ENCODE measurements at regions not wholly inside any gene's neighbourhood (a gene's known extent, or its start where the extent isn't known, plus 50 kb on each side); places are given as distances from the start of the nearest gene placed in this dataset.

DNA sequence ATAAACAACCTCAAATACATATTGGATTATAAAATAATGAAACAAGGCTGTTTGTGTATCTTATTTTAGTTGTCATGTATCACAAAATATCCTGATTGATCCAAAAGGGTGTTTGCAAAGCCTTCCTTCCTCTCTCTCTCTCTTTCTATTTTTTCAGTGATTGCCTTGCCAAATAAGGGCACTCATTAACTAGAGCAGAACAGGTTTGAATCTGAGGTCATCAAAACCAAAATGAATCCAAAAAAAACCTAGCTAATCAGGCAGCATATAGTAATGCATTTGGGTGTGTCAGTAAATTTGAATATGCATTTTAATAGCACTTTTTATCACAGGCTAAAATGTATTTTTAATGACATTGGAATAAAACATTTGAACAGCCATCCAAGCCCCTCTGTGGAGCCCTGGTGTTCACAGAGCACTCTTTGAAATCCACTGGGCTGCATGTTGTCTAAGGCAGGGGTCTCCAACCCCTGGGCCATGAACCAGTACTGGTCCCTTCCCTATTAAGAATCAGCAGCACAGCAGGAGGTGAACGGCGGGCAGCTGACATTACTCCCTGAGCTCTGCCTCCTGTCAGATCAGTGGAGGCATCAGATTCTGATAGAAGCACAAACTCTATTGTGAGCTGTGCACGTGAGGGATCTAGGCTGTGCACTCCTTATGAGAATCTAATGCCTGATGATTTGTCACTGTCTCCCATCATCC is 171.8 kb upstream of the RAI14 start:
- Histone ChIP-seq H3K9me3 (ENCODE audit: insufficient read depth, low read length) (peaks cover 12% of the 10 kb centered on the region; the same call in 1 of the 2 replicates), H3K9ac (ENCODE audit: insufficient read length, low read depth) (no peak overlapping the region), H3K36me3 (ENCODE audit: insufficient read depth, insufficient read length, low read length) (no peaks in the 10 kb centered on the region), H3K4me1 (ENCODE audit: insufficient read depth, insufficient read length) (no peaks in the 10 kb centered on the region), H3K4me3 (ENCODE audit: insufficient read length, low read depth) (no peak overlapping the region), H3K27me3 (ENCODE audit: insufficient read depth, insufficient read length) (no peaks in the 10 kb centered on the region)
- no peak for DNase-seq (ENCODE audit: low read depth, low spot score)
- TF ChIP-seq SUZ12 (IDR thresholded peaks at IDR 0.05; ENCODE audit: extremely low read depth, insufficient read depth, insufficient read length) (no peak), ZNF274 (IDR thresholded peaks at IDR 0.05; ENCODE audit: low read depth, low read length) (no peak), YY1 (IDR thresholded peaks at IDR 0.05; ENCODE audit: insufficient read depth, insufficient read length) (no peak)

GRCh38 chr5:34485768-34486030 is 170.4 kb upstream of the RAI14 start:
- no peaks in the 10 kb centered on the region for H3K27me3 ChIP-seq (ENCODE audit: insufficient read depth, insufficient read length)
- peaks cover 12% of the 10 kb centered on the region; the same call in 1 of the 2 replicates for H3K9me3 ChIP-seq (ENCODE audit: insufficient read depth, low read length)
- no peaks in the 10 kb centered on the region for H3K36me3 ChIP-seq (ENCODE audit: insufficient read depth, insufficient read length, low read length)
- H3K4me3 ChIP-seq (ENCODE audit: insufficient read length, low read depth): no peak overlapping the region
- H3K9ac ChIP-seq (ENCODE audit: insufficient read length, low read depth): no peak overlapping the region
- TF ChIP-seq SUZ12 (IDR thresholded peaks at IDR 0.05; ENCODE audit: extremely low read depth, insufficient read depth, insufficient read length) (no peak), ZNF274 (IDR thresholded peaks at IDR 0.05; ENCODE audit: low read depth, low read length) (no peak), YY1 (IDR thresholded peaks at IDR 0.05; ENCODE audit: insufficient read depth, insufficient read length) (no peak)
- H3K4me1 ChIP-seq (ENCODE audit: insufficient read depth, insufficient read length): no peaks in the 10 kb centered on the region
- DNase-seq (ENCODE audit: low read depth, low spot score): no peak

DNA sequence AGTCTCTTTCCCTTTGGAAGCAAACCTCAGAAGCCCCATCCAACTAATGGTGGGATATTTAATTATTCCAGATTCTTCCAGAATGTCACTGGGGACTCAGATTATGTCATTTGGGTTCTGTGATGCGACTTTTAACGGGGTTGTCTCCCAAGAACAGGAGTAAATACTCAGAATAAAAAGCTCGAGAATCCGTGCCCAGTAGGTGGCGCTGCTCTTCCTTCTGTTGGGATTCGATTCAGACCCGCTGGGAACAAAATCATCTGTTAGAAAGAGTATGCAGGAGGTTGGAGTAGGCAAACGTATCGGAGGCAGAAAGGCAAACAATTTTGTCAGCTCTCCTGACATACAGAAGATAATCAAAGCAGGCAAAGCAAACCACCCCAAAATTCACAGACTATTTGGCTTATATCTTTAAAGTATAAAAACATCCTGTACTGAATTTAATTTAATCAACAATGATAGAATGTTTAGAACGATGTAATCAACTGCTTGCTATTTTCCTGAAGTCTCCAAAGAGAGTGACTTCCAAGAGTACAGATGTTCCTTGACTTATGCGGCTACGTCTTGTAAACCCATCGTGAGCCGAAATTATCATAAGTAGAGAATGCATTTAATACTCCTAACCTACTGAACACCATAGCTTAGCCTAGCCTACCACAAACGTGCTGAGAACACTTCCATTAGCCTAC is 169.8 kb upstream of the RAI14 start:
- Histone ChIP-seq H3K9me3 (ENCODE audit: insufficient read depth, low read length) (peaks cover 12% of the 10 kb centered on the region; the same call in 1 of the 2 replicates), H3K36me3 (ENCODE audit: insufficient read depth, insufficient read length, low read length) (no peaks in the 10 kb centered on the region), H3K9ac (ENCODE audit: insufficient read length, low read depth) (no peak overlapping the region), H3K4me3 (ENCODE audit: insufficient read length, low read depth) (no peak overlapping the region), H3K4me1 (ENCODE audit: insufficient read depth, insufficient read length) (no peaks in the 10 kb centered on the region), H3K27me3 (ENCODE audit: insufficient read depth, insufficient read length) (no peaks in the 10 kb centered on the region)
- peak; percentile 75 for DNase-seq (ENCODE audit: low read depth, low spot score)
- TF ChIP-seq YY1 (IDR thresholded peaks at IDR 0.05; ENCODE audit: insufficient read depth, insufficient read length): no peak
- no peak for TF ChIP-seq ZNF274 (IDR thresholded peaks at IDR 0.05; ENCODE audit: low read depth, low read length)

- Histone ChIP-seq H3K4me1 (ENCODE audit: insufficient read depth, insufficient read length) (no peaks in the 10 kb centered on the region), H3K27me3 (ENCODE audit: insufficient read depth, insufficient read length) (no peaks in the 10 kb centered on the region), H3K4me3 (ENCODE audit: insufficient read length, low read depth) (no peak overlapping the region), H3K36me3 (ENCODE audit: insufficient read depth, insufficient read length, low read length) (no peaks in the 10 kb centered on the region), H3K9ac (ENCODE audit: insufficient read length, low read depth) (no peak overlapping the region), H3K9me3 (ENCODE audit: insufficient read depth, low read length) (peaks cover 9% of the 10 kb centered on the region; the same call in 1 of the 2 replicates)
- DNase-seq (ENCODE audit: low read depth, low spot score): no peak
- no peak for TF ChIP-seq SUZ12 (IDR thresholded peaks at IDR 0.05; ENCODE audit: extremely low read depth, insufficient read depth, insufficient read length)
- TF ChIP-seq YY1 (IDR thresholded peaks at IDR 0.05; ENCODE audit: insufficient read depth, insufficient read length): no peak
- TF ChIP-seq ZNF274 (IDR thresholded peaks at IDR 0.05; ENCODE audit: low read depth, low read length): no peak
These were observed 169.3 kb upstream of the RAI14 start for GRCh38 chr5:34486849-34487158.

DNA sequence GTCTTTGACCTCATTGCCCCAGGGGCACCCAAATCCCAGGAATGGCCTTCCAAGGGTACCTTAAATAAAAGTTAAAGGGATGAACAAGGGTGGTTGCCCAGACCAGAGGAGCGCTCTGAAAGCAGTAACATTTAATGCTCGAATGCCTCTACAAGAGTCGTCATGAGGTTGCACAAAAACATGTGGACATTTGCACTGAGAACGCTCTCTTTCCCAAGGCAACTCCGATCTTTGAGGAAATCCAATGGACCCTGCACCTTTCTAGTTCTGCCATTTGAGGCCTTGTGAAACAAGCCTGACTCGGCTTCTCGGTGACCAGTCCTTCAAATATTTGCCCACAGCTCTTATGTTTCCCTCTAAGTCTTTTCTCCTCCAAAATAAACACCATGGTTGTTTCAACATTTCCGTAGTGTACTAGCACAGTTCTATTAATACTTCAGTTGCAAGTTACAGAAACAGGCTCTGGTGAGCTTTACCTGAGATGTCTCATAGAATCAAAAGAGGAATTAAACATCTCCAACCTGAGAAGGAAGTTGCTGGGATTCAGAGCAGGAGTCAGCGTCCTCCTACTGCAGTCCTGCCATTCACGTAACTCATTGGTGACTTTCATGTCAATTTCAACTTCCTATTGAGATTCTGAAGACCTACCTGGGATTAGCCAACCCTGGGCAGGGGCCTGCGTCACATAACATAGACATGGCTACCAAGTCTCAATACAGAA is 168.8 kb upstream of the RAI14 start:
- no peak overlapping the region for H3K4me3 ChIP-seq (ENCODE audit: insufficient read length, low read depth)
- no peaks in the 10 kb centered on the region for H3K4me1 ChIP-seq (ENCODE audit: insufficient read depth, insufficient read length)
- TF ChIP-seq SUZ12 (IDR thresholded peaks at IDR 0.05; ENCODE audit: extremely low read depth, insufficient read depth, insufficient read length) (no peak), ZNF274 (IDR thresholded peaks at IDR 0.05; ENCODE audit: low read depth, low read length) (no peak), YY1 (IDR thresholded peaks at IDR 0.05; ENCODE audit: insufficient read depth, insufficient read length) (no peak)
- no peak overlapping the region for H3K9ac ChIP-seq (ENCODE audit: insufficient read length, low read depth)
- no peaks in the 10 kb centered on the region for H3K36me3 ChIP-seq (ENCODE audit: insufficient read depth, insufficient read length, low read length)
- no peak for DNase-seq (ENCODE audit: low read depth, low spot score)
- H3K9me3 ChIP-seq (ENCODE audit: insufficient read depth, low read length): peaks cover 4% of the 10 kb centered on the region; the same call in 1 of the 2 replicates
- H3K27me3 ChIP-seq (ENCODE audit: insufficient read depth, insufficient read length): no peaks in the 10 kb centered on the region

DNA sequence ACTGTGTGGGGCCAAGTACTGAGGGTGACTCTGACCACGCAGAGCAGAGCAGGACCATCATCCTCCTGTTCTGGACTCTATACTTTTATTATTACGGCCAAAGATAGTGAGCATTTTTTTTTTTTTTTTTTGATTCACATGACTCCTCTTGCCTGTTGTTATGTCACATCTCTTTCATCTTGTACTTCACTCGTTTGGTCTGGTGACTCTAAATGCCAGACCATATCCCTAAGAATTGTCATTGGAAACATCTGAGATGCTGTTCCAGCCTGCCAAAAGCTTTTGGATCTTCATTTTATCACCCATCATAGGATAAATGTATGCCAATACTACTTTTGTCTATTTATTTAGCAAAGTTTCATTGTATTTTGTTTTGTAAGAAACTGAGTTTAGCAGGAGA is 168.2 kb upstream of the RAI14 start:
- DNase-seq (ENCODE audit: low read depth, low spot score): no peak
- no peak for TF ChIP-seq ZNF274 (IDR thresholded peaks at IDR 0.05; ENCODE audit: low read depth, low read length)
- no peak for TF ChIP-seq SUZ12 (IDR thresholded peaks at IDR 0.05; ENCODE audit: extremely low read depth, insufficient read depth, insufficient read length)
- no peak overlapping the region for H3K4me3 ChIP-seq (ENCODE audit: insufficient read length, low read depth)
- H3K9me3 ChIP-seq (ENCODE audit: insufficient read depth, low read length): peaks cover under 1% of the 10 kb centered on the region; the same call in 1 of the 2 replicates
- no peaks in the 10 kb centered on the region for H3K27me3 ChIP-seq (ENCODE audit: insufficient read depth, insufficient read length)
- H3K9ac ChIP-seq (ENCODE audit: insufficient read length, low read depth): no peak overlapping the region
- no peaks in the 10 kb centered on the region for H3K4me1 ChIP-seq (ENCODE audit: insufficient read depth, insufficient read length)
- H3K36me3 ChIP-seq (ENCODE audit: insufficient read depth, insufficient read length, low read length): no peaks in the 10 kb centered on the region

DNA sequence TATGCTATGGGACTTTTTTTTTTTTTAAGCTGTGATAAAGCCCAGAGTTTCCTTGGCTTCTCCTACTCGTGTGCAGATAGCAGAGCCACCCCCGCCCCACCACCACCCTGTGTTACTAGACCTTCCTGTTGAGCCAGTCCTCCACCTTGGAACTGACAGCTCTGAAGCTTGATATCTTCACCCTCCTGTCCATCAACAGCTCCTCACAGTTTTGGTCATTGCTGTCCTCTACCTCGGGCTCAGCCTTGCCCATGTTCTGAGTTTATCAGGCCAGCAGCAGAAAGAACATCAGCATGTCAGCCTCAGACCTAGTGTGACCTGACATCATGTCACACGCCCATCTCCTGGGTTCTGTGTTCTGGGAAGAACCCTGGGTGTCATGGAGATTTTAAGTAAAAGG is 167.1 kb upstream of the RAI14 start:
- H3K27me3 ChIP-seq (ENCODE audit: insufficient read depth, insufficient read length): no peaks in the 10 kb centered on the region
- H3K4me3 ChIP-seq (ENCODE audit: insufficient read length, low read depth): no peak overlapping the region
- TF ChIP-seq ZNF274 (IDR thresholded peaks at IDR 0.05; ENCODE audit: low read depth, low read length): no peak
- TF ChIP-seq YY1 (IDR thresholded peaks at IDR 0.05; ENCODE audit: insufficient read depth, insufficient read length): no peak
- no peak for TF ChIP-seq SUZ12 (IDR thresholded peaks at IDR 0.05; ENCODE audit: extremely low read depth, insufficient read depth, insufficient read length)
- no peaks in the 10 kb centered on the region for H3K4me1 ChIP-seq (ENCODE audit: insufficient read depth, insufficient read length)
- H3K36me3 ChIP-seq (ENCODE audit: insufficient read depth, insufficient read length, low read length): no peaks in the 10 kb centered on the region
- no peak overlapping the region for H3K9ac ChIP-seq (ENCODE audit: insufficient read length, low read depth)
- no peaks in the 10 kb centered on the region for H3K9me3 ChIP-seq (ENCODE audit: insufficient read depth, low read length)
- DNase-seq (ENCODE audit: low read depth, low spot score): no peak

Measured in NT2/D1 (cell line).